ENCODE measurements at regions not wholly inside any gene's neighbourhood (a gene's known extent, or its start where the extent isn't known, plus 50 kb on each side); places are given as distances from the start of the nearest gene placed in this dataset.

GRCh38 chr1:67898033-67898726 lies 64.9 kb upstream of the GNG12 start:
- no peak for DNase-seq

- DNase-seq = no peak
These were observed 64.1 kb upstream of the GNG12 start for GRCh38 chr1:67897270-67897949.

- DNase-seq = no peak
These were observed 63.6 kb upstream of the GNG12 start for GRCh38 chr1:67896826-67897225.

- DNase-seq = no peak
These were observed 61.9 kb upstream of the GNG12 start for GRCh38 chr1:67894981-67895735.

GRCh38 chr1:67893126-67893495 lies 59.8 kb upstream of the GNG12 start:
- no peak for DNase-seq

GRCh38 chr1:67892476-67893125 lies 59.3 kb upstream of the GNG12 start:
- no peak for DNase-seq

- DNase-seq = no peak
These were observed 57.6 kb upstream of the GNG12 start for GRCh38 chr1:67890857-67891256.

- DNase-seq = no peak
These were observed 56.8 kb upstream of the GNG12 start for GRCh38 chr1:67889953-67890567.

- no peak for DNase-seq
These were observed 56.2 kb upstream of the GNG12 start for GRCh38 chr1:67889466-67889865.

GRCh38 chr1:67888216-67889106 lies 55.2 kb upstream of the GNG12 start:
- no peak for DNase-seq

- no peak for DNase-seq
These were observed 53.9 kb upstream of the GNG12 start for GRCh38 chr1:67887146-67887545.

- no peak for DNase-seq
These were observed 52.8 kb upstream of the GNG12 start for GRCh38 chr1:67886076-67886475.

GRCh38 chr1:67883069-67883468 lies 49.8 kb upstream of the GNG12 start:
- no peak for DNase-seq

All from DMS 273 treated with DMSO at 0.1 percent for 48 hours (cell line).